NCI-H748 treated with DMSO at 0.1 percent for 48 hours (cell line): ENCODE measurements at regions not wholly inside any gene's neighbourhood (a gene's known extent, or its start where the extent isn't known, plus 50 kb on each side); places are given as distances from the start of the nearest gene placed in this dataset.

Experiments used
- DNase-seq: peaks from one replicate; lab custom pipeline; 2025; lab: John Stamatoyannopoulos, UW

- DNase-seq, result no peak
Observed at GRCh38 chr16:47967374-47967773, 188.4 kb downstream of the ABCC12 start.

GRCh38 chr16:47966325-47966724 lies 189.5 kb downstream of the ABCC12 start:
- DNase-seq, result no peak

- peak; percentile 1 for DNase-seq
Observed at GRCh38 chr16:47965439-47965838, 190.4 kb downstream of the ABCC12 start.

GRCh38 chr16:47958726-47959125 lies 197.1 kb downstream of the ABCC12 start:
- DNase-seq, result no peak

- no peak for DNase-seq
Observed at GRCh38 chr16:47956916-47957315, 198.9 kb downstream of the ABCC12 start.

- no peak for DNase-seq
Observed at GRCh38 chr16:47949714-47950113, 206.1 kb downstream of the ABCC12 start.

- DNase-seq, result no peak
Observed at GRCh38 chr16:47949276-47949675, 206.5 kb downstream of the ABCC12 start.

GRCh38 chr16:47947723-47948122 lies 208.1 kb downstream of the ABCC12 start:
- no peak for DNase-seq

GRCh38 chr16:47946092-47946491 lies 209.7 kb downstream of the ABCC12 start:
- DNase-seq, result no peak

- no peak for DNase-seq
Observed at GRCh38 chr16:47944589-47944988, 211.2 kb downstream of the ABCC12 start.

GRCh38 chr16:47943235-47943634 lies 212.6 kb downstream of the ABCC12 start:
- DNase-seq, result no peak

- DNase-seq, result no peak
Observed at GRCh38 chr16:47940466-47940865, 215.3 kb downstream of the ABCC12 start.

GRCh38 chr16:47939680-47940079 lies 216.1 kb downstream of the ABCC12 start:
- no peak for DNase-seq

- DNase-seq, result no peak
Observed at GRCh38 chr16:47938272-47938671, 217.5 kb downstream of the ABCC12 start.

GRCh38 chr16:47928008-47928407 lies 227.8 kb downstream of the ABCC12 start:
- no peak for DNase-seq

- no peak for DNase-seq
Observed at GRCh38 chr16:47927330-47927729, 228.5 kb downstream of the ABCC12 start.

- DNase-seq, result no peak
Observed at GRCh38 chr16:47925811-47926460, 229.9 kb downstream of the ABCC12 start.

- DNase-seq, result no peak
Observed at GRCh38 chr16:47924950-47925349, 230.8 kb downstream of the ABCC12 start.

GRCh38 chr16:47921535-47921934 lies 234.3 kb downstream of the ABCC12 start:
- no peak for DNase-seq

- no peak for DNase-seq
Observed at GRCh38 chr16:47920709-47921108, 235.1 kb downstream of the ABCC12 start.

GRCh38 chr16:47917118-47917517 lies 238.7 kb downstream of the ABCC12 start:
- DNase-seq, result no peak

GRCh38 chr16:47916266-47916665 lies 239.5 kb downstream of the ABCC12 start:
- DNase-seq, result no peak

GRCh38 chr16:47907109-47907508 lies 248.7 kb downstream of the ABCC12 start:
- DNase-seq, result no peak

- no peak for DNase-seq
Observed at GRCh38 chr16:47905771-47906170, 250.0 kb downstream of the ABCC12 start.
